C4-2B (cell line): ENCODE measurements at regions not wholly inside any gene's neighbourhood (a gene's known extent, or its start where the extent isn't known, plus 50 kb on each side); places are given as distances from the start of the nearest gene placed in this dataset.

Experiments
- CTCF ChIP-seq: fragments of 450-650 bp; conservative IDR thresholded peaks from 2 replicates; pipeline ENCODE4 v1.5.1; 2017; ENCODE audit warnings: mild to moderate bottlenecking
- ZFX ChIP-seq: fragments of 450-650 bp; IDR thresholded peaks from 2 replicates; pipeline ENCODE4 v1.6.1; 2017

GRCh38 chr3:99016452-99016851 is 115.0 kb upstream of the DCBLD2 start:
- no peak for TF ChIP-seq CTCF
- TF ChIP-seq ZFX: no peak
